A549 (cell line): ENCODE measurements at regions not wholly inside any gene's neighbourhood (a gene's known extent, or its start where the extent isn't known, plus 50 kb on each side); places are given as distances from the start of the nearest gene placed in this dataset.

ENCODE experiments used
- ATAC-seq, 2 experiments: fragments of 200-7000 bp in 1 of 2; fragments of >200 bp in 1 of 2; cut with Nextera tagmentation in 1 of 2; cut with Tn5 transposase in 1 of 2; 3 replicates each; pipeline versions ENCODE4 v1.8.0 to v1.9.1; 2018 to 2020; ENCODE audit warnings: mild to moderate bottlenecking in 1 of 2, moderate library complexity in 1 of 2
- CTCF ChIA-PET: fragments of 300-600 bp; sonication (Branson Sonifier 250); formaldehyde crosslinking; extraction: SDS; loops from one replicate; lab custom pipeline; 2021; ENCODE audit warnings: antibody characterized with exemption, inconsistent platforms; lab: Yijun Ruan, JAX
- POLR2A ChIA-PET: fragments of 350-600 bp; formaldehyde crosslinking; extraction: SDS; loops from one replicate; lab custom pipeline; 2021; ENCODE audit warnings: antibody characterized with exemption, inconsistent platforms; lab: Yijun Ruan, JAX
- DNase-seq, 2 experiments: peaks; one replicate each; pipeline versions ENCODE4 v3.0.0 to v3.0.0-alpha.2; 2011 to 2016; ENCODE audit warnings: low read depth in 1 of 2, low spot score in 1 of 2
- FAIRE-seq: peaks from 2 replicates; lab custom pipeline; 2011; peaks lifted over from hg19 to GRCh38; lab: Jason Lieb, UNC
- H3K27ac ChIP-seq, 2 experiments: fragments of >200 bp; sonication (Bioruptor Twin); formaldehyde crosslinking; 3 replicates each; pipeline ENCODE4 v1.5.1; 2016 to 2017
- H3K4me1 ChIP-seq: fragments of >200 bp; sonication (Bioruptor Twin); formaldehyde crosslinking; 3 replicates; pipeline ENCODE4 v1.6.1; 2016
- H3K4me2 ChIP-seq: fragments of >200 bp; sonication (Bioruptor Twin); formaldehyde crosslinking; 3 replicates; pipeline ENCODE4 v1.6.1; 2016
- H3K4me3 ChIP-seq: fragments of >200 bp; sonication (Bioruptor Twin); formaldehyde crosslinking; 3 replicates; pipeline ENCODE4 v1.5.1; 2016
- H3K9me3 ChIP-seq: fragments of >200 bp; sonication (Bioruptor Twin); formaldehyde crosslinking; 3 replicates; pipeline ENCODE4 v1.6.1; 2016
- CBX2 ChIP-seq: fragments of 200-600 bp; sonication (generic); IDR thresholded peaks from 2 replicates; pipeline ENCODE4 v1.6.1; 2016; ENCODE audit warnings: low read depth, mild to moderate bottlenecking, borderline replicate concordance
- CBX8 ChIP-seq: fragments of 200-600 bp; sonication (generic); IDR thresholded peaks from 2 replicates; pipeline ENCODE4 v1.6.1; 2016
- EHF ChIP-seq: fragments of 250-450 bp; sonication (Bioruptor Pico); IDR thresholded peaks from 2 replicates; pipeline ENCODE4 v1.5.0; 2020; ENCODE audit warnings: mild to moderate bottlenecking
- EHMT2 ChIP-seq: fragments of 200-600 bp; sonication (generic); IDR thresholded peaks from 2 replicates; pipeline ENCODE4 v1.6.1; 2016; ENCODE audit warnings: antibody characterized with exemption, low read depth, mild to moderate bottlenecking, moderate library complexity
- ESRRA ChIP-seq: fragments of 150-350 bp; IDR thresholded peaks from 2 replicates; pipeline ENCODE4 v1.6.1; 2014; ENCODE audit warnings: mild to moderate bottlenecking, low read length, borderline replicate concordance
- FOSB ChIP-seq: fragments of 250-450 bp; sonication (Bioruptor Pico); IDR thresholded peaks from 2 replicates; pipeline ENCODE4 v1.5.0; 2020; ENCODE audit warnings: mild to moderate bottlenecking, moderate library complexity
- FOXS1 ChIP-seq: fragments of 250-450 bp; sonication (Bioruptor Pico); IDR thresholded peaks from 2 replicates; pipeline ENCODE4 v1.5.0; 2020; ENCODE audit warnings: mild to moderate bottlenecking, moderate library complexity
- GATA3 ChIP-seq: IDR thresholded peaks from 2 replicates; pipeline ENCODE4 v1.6.1; 2012; ENCODE audit warnings: borderline replicate concordance
- HOXB5 ChIP-seq: fragments of 250-450 bp; sonication (Bioruptor Pico); IDR thresholded peaks from 2 replicates; pipeline ENCODE4 v1.5.0; 2020; ENCODE audit warnings: mild to moderate bottlenecking, moderate library complexity
- JUN ChIP-seq, 2 experiments: fragments of >200 bp; sonication (Bioruptor Twin); formaldehyde crosslinking; IDR thresholded peaks; 2 replicates in 1 of 2; 3 replicates in 1 of 2; pipeline ENCODE4 v1.6.1; 2016 to 2017
- KDM5A ChIP-seq: fragments of 200-600 bp; sonication (generic); IDR thresholded peaks from 2 replicates; pipeline ENCODE4 v1.6.1; 2016; ENCODE audit warnings: antibody characterized with exemption, mild to moderate bottlenecking
- MAFK ChIP-seq: fragments of 450-650 bp; IDR thresholded peaks from 2 replicates; pipeline ENCODE4 v1.6.1; 2014; ENCODE audit not compliant: partially characterized antibody
- NFE2L2 ChIP-seq: fragments of 150-350 bp; conservative IDR thresholded peaks from 2 replicates; pipeline ENCODE4 v1.6.1; 2014; ENCODE audit warnings: low read length
- NPAS2 ChIP-seq: fragments of 250-450 bp; sonication (Bioruptor Pico); IDR thresholded peaks from 2 replicates; pipeline ENCODE4 v1.8.0; 2022; ENCODE audit warnings: mild to moderate bottlenecking, moderate library complexity, borderline replicate concordance
- POLR2AphosphoS2 ChIP-seq: conservative IDR thresholded peaks from 2 replicates; pipeline ENCODE4 v1.6.1; 2012; ENCODE audit warnings: low read length, improper control_type of control experiment, inconsistent platforms
- RCOR1 ChIP-seq: fragments of 150-350 bp; IDR thresholded peaks from 2 replicates; pipeline ENCODE4 v1.6.1; 2014; ENCODE audit warnings: antibody characterized with exemption, low read length, low read depth
- ZFP36 ChIP-seq: fragments of 450-650 bp; IDR thresholded peaks from 2 replicates; pipeline ENCODE4 v1.6.1; 2014; ENCODE audit warnings: borderline replicate concordance; ENCODE audit not compliant: partially characterized antibody
- WGBS: methylation state at CpG from one replicate; pipeline ENCODE4 v1.1.6; 2017; ENCODE audit errors: missing lambda C conversion rate; 5-methylcytosine and 5-hydroxymethylcytosine counted together
- TF ChIP-seq, protein P1 (sequence below): fragments of 250-450 bp; sonication (Bioruptor Pico); IDR thresholded peaks from 2 replicates; pipeline ENCODE4 v1.5.0; 2020; ENCODE audit warnings: low read depth, mild to moderate bottlenecking, moderate library complexity
- TF ChIP-seq, protein P2 (sequence below): fragments of 450-650 bp; IDR thresholded peaks from 2 replicates; pipeline ENCODE4 v1.6.1; 2014; ENCODE audit warnings: antibody characterized with exemption
- TF ChIP-seq, protein P3 (sequence below): fragments of 200-600 bp; sonication (generic); IDR thresholded peaks from 2 replicates; pipeline ENCODE4 v1.6.1; 2016; ENCODE audit warnings: antibody characterized with exemption, mild to moderate bottlenecking, moderate library complexity
- TF ChIP-seq, protein P4 (sequence below): fragments of 150-350 bp; IDR thresholded peaks from 2 replicates; pipeline ENCODE4 v1.6.1; 2014; ENCODE audit warnings: low read depth, mild to moderate bottlenecking, low read length
- TF ChIP-seq, protein P5 (sequence below): fragments of >200 bp; sonication (Bioruptor Twin); formaldehyde crosslinking; IDR thresholded peaks from 3 replicates; pipeline ENCODE4 v1.6.1; 2016
- TF ChIP-seq, protein P6 (sequence below): fragments of >200 bp; sonication (Bioruptor Twin); formaldehyde crosslinking; IDR thresholded peaks from 2 replicates; pipeline ENCODE4 v1.6.1; 2016
- TF ChIP-seq, protein P7 (sequence below): fragments of >200 bp; sonication (Bioruptor Twin); formaldehyde crosslinking; IDR thresholded peaks from 3 replicates; pipeline ENCODE4 v1.5.1; 2016

DNA sequence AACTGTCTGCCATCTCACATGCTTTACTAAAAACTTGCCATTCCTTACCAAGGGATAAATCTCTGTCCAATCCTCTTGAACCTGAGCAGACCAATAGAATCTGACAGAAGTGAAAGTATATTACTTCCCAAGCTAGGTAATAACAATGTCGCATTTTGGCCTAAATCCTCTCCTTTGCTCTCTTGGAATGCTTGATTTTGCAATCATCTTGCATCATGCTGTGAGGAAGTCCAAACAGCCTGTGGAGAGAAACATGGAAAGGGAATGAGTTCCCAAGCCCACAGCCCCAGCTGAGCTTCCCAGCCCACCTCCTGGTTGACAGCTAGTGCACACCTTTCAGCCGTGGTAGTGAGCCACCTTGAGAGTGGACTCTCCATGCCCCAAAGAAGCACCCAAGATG is 540.6 kb downstream of the STK39 start:
- TF ChIP-seq CBX8 (no peak), GATA3 (no peak), CBX2 (no peak), FOSB (no peak), ZFP36 (no peak), POLR2AphosphoS2 (no peak), NPAS2 (no peak), KDM5A (no peak), NFE2L2 (no peak), FOXS1 (CRISPR knock-in tag) (no peak)
- TF ChIP-seq, protein P1, sequence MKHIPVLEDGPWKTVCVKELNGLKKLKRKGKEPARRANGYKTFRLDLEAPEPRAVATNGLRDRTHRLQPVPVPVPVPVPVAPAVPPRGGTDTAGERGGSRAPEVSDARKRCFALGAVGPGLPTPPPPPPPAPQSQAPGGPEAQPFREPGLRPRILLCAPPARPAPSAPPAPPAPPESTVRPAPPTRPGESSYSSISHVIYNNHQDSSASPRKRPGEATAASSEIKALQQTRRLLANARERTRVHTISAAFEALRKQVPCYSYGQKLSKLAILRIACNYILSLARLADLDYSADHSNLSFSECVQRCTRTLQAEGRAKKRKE (CRISPR knock-in tag): no peak
- TF ChIP-seq, protein P2, sequence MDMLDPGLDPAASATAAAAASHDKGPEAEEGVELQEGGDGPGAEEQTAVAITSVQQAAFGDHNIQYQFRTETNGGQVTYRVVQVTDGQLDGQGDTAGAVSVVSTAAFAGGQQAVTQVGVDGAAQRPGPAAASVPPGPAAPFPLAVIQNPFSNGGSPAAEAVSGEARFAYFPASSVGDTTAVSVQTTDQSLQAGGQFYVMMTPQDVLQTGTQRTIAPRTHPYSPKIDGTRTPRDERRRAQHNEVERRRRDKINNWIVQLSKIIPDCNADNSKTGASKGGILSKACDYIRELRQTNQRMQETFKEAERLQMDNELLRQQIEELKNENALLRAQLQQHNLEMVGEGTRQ: no peak
- TF ChIP-seq, protein P3, sequence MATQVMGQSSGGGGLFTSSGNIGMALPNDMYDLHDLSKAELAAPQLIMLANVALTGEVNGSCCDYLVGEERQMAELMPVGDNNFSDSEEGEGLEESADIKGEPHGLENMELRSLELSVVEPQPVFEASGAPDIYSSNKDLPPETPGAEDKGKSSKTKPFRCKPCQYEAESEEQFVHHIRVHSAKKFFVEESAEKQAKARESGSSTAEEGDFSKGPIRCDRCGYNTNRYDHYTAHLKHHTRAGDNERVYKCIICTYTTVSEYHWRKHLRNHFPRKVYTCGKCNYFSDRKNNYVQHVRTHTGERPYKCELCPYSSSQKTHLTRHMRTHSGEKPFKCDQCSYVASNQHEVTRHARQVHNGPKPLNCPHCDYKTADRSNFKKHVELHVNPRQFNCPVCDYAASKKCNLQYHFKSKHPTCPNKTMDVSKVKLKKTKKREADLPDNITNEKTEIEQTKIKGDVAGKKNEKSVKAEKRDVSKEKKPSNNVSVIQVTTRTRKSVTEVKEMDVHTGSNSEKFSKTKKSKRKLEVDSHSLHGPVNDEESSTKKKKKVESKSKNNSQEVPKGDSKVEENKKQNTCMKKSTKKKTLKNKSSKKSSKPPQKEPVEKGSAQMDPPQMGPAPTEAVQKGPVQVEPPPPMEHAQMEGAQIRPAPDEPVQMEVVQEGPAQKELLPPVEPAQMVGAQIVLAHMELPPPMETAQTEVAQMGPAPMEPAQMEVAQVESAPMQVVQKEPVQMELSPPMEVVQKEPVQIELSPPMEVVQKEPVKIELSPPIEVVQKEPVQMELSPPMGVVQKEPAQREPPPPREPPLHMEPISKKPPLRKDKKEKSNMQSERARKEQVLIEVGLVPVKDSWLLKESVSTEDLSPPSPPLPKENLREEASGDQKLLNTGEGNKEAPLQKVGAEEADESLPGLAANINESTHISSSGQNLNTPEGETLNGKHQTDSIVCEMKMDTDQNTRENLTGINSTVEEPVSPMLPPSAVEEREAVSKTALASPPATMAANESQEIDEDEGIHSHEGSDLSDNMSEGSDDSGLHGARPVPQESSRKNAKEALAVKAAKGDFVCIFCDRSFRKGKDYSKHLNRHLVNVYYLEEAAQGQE: no peak
- TF ChIP-seq, protein P4, sequence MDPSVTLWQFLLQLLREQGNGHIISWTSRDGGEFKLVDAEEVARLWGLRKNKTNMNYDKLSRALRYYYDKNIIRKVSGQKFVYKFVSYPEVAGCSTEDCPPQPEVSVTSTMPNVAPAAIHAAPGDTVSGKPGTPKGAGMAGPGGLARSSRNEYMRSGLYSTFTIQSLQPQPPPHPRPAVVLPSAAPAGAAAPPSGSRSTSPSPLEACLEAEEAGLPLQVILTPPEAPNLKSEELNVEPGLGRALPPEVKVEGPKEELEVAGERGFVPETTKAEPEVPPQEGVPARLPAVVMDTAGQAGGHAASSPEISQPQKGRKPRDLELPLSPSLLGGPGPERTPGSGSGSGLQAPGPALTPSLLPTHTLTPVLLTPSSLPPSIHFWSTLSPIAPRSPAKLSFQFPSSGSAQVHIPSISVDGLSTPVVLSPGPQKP: no peak
- TF ChIP-seq, protein P5, sequence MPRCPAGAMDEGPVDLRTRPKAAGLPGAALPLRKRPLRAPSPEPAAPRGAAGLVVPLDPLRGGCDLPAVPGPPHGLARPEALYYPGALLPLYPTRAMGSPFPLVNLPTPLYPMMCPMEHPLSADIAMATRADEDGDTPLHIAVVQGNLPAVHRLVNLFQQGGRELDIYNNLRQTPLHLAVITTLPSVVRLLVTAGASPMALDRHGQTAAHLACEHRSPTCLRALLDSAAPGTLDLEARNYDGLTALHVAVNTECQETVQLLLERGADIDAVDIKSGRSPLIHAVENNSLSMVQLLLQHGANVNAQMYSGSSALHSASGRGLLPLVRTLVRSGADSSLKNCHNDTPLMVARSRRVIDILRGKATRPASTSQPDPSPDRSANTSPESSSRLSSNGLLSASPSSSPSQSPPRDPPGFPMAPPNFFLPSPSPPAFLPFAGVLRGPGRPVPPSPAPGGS: no peak
- TF ChIP-seq, protein P6, sequence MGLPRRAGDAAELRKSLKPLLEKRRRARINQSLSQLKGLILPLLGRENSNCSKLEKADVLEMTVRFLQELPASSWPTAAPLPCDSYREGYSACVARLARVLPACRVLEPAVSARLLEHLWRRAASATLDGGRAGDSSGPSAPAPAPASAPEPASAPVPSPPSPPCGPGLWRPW: no peak
- no peaks in the 10 kb centered on the region for H3K4me1 ChIP-seq
- DNase-seq (no peak), FAIRE-seq (no peak), ATAC-seq (no peak)
- ChIA-PET POLR2A (no interaction called here), CTCF (no interaction called here)
- H3K9me3 ChIP-seq: no peaks in the 10 kb centered on the region
- H3K4me3 ChIP-seq: no peak overlapping the region
- H3K4me2 ChIP-seq: no peak overlapping the region
- 5% methylated on average over 2 of the region's 2 CpGs for WGBS
- no peak overlapping the region for H3K27ac ChIP-seq

DNA sequence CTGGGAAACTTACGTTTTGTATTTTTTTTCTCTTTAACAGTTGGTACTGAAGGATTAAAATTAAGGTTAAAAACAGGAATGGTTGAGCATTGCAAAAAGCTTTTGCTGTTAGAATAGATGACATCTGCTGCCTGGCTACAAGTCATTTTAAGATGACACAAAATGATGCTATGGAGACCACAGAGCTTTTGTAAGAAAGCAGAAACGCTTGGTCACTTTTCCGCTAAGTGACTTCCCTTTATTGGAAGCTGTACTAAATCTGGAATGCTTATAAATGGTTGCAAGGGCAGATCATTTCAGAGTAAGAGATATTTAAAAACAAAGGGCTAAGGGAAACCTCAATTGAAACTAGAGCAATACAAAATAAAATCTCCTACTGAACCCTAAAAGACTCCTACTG is 544.0 kb downstream of the STK39 start:
- H3K9me3 ChIP-seq: no peaks in the 10 kb centered on the region
- FAIRE-seq (no peak), ATAC-seq (no peak), DNase-seq (no peak)
- H3K4me1 ChIP-seq: no peaks in the 10 kb centered on the region
- no peak overlapping the region for H3K4me2 ChIP-seq
- ChIA-PET POLR2A (no interaction called here), CTCF (no interaction called here)
- H3K27ac ChIP-seq: no peak overlapping the region
- 49% methylated on average over 3 of the region's 3 CpGs for WGBS
- H3K4me3 ChIP-seq: no peak overlapping the region
- TF ChIP-seq ESRRA (no peak), NFE2L2 (no peak), GATA3 (no peak), HOXB5 (CRISPR knock-in tag) (no peak), CBX8 (no peak), FOSB (no peak), EHF (CRISPR knock-in tag) (no peak), JUN (IDR thresholded peaks at IDR 0.05) (no peak), RCOR1 (no peak), MAFK (no peak), EHMT2 (no peak)
- TF ChIP-seq, protein P7, sequence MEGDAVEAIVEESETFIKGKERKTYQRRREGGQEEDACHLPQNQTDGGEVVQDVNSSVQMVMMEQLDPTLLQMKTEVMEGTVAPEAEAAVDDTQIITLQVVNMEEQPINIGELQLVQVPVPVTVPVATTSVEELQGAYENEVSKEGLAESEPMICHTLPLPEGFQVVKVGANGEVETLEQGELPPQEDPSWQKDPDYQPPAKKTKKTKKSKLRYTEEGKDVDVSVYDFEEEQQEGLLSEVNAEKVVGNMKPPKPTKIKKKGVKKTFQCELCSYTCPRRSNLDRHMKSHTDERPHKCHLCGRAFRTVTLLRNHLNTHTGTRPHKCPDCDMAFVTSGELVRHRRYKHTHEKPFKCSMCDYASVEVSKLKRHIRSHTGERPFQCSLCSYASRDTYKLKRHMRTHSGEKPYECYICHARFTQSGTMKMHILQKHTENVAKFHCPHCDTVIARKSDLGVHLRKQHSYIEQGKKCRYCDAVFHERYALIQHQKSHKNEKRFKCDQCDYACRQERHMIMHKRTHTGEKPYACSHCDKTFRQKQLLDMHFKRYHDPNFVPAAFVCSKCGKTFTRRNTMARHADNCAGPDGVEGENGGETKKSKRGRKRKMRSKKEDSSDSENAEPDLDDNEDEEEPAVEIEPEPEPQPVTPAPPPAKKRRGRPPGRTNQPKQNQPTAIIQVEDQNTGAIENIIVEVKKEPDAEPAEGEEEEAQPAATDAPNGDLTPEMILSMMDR: no peak
- TF ChIP-seq, protein P3: no peak
